ENCODE measurements at regions not wholly inside any gene's neighbourhood (a gene's known extent, or its start where the extent isn't known, plus 50 kb on each side); places are given as distances from the start of the nearest gene placed in this dataset.
"Not testable (repeated sequence)": the region's sequence is repeated elsewhere in the genome, so short reads cannot be mapped to it uniquely, and the experiment has no call there.

GRCh38 chr10:22067091-22067490 is 63.6 kb upstream of the DNAJC1 start (continued):
- TF ChIP-seq, protein P1, sequence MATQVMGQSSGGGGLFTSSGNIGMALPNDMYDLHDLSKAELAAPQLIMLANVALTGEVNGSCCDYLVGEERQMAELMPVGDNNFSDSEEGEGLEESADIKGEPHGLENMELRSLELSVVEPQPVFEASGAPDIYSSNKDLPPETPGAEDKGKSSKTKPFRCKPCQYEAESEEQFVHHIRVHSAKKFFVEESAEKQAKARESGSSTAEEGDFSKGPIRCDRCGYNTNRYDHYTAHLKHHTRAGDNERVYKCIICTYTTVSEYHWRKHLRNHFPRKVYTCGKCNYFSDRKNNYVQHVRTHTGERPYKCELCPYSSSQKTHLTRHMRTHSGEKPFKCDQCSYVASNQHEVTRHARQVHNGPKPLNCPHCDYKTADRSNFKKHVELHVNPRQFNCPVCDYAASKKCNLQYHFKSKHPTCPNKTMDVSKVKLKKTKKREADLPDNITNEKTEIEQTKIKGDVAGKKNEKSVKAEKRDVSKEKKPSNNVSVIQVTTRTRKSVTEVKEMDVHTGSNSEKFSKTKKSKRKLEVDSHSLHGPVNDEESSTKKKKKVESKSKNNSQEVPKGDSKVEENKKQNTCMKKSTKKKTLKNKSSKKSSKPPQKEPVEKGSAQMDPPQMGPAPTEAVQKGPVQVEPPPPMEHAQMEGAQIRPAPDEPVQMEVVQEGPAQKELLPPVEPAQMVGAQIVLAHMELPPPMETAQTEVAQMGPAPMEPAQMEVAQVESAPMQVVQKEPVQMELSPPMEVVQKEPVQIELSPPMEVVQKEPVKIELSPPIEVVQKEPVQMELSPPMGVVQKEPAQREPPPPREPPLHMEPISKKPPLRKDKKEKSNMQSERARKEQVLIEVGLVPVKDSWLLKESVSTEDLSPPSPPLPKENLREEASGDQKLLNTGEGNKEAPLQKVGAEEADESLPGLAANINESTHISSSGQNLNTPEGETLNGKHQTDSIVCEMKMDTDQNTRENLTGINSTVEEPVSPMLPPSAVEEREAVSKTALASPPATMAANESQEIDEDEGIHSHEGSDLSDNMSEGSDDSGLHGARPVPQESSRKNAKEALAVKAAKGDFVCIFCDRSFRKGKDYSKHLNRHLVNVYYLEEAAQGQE (IDR thresholded peaks at IDR 0.05; ENCODE audit: unreplicated experiment): no peak
- TF ChIP-seq ZNF114 (CRISPR knock-in tag; IDR thresholded peaks at IDR 0.05): no peak
- no peak for TF ChIP-seq STAT1 (IDR thresholded peaks at IDR 0.05; ENCODE audit: unreplicated experiment)
- TF ChIP-seq EZH2 (IDR thresholded peaks at IDR 0.05; ENCODE audit: low read depth, unreplicated experiment): no peak
- TF ChIP-seq ETS1 (IDR thresholded peaks at IDR 0.05): no peak
- TF ChIP-seq CREB1 (CRISPR knock-in tag; IDR thresholded peaks at IDR 0.05; ENCODE audit: low read depth): no peak
- no peak for TF ChIP-seq JUNB (IDR thresholded peaks at IDR 0.05; ENCODE audit: unreplicated experiment)
- no peak for TF ChIP-seq EZH2phosphoT487 (IDR thresholded peaks at IDR 0.05; ENCODE audit: unreplicated experiment)

DNA sequence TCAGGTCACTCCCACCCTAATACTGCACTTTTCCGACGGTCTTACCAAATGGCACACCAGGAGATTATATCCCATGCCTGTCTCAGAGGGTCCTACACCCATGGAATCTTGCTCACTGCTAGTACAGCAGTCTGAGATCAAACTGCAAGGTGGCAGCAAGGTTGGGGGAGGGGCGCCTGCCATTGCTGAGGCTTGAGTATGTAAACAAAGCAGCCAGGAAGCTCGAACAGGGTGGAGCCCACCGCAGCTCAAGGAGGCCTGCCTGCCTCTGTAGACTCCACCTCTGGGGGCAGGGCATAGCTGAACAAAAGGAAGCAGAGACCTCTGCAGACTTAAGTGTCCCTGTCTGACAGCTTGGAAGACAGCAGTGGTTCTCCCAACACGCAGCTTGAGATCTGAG is 57.5 kb upstream of the DNAJC1 start:
- not testable (repeated sequence) for H3K9me2 ChIP-seq (ENCODE audit: insufficient read depth); H3K4me1 Mint-ChIP-seq; H3K4me2 ChIP-seq; H2AFZ ChIP-seq; ATAC-seq; H3K27me3 ChIP-seq (ENCODE audit: insufficient read depth); H3K4me3 Mint-ChIP-seq; H3K4me3 ChIP-seq; H3K4me1 ChIP-seq (ENCODE audit: insufficient read depth); H4K20me1 ChIP-seq (replicated peaks; ENCODE audit: insufficient read depth); DNase-seq (ENCODE audit: low spot score); H3K36me3 ChIP-seq (ENCODE audit: insufficient read depth); H3K27ac Mint-ChIP-seq; H3K79me2 ChIP-seq (replicated peaks; ENCODE audit: insufficient read depth); H3K27ac ChIP-seq (ENCODE audit: low read depth); H3F3A ChIP-seq (replicated peaks; ENCODE audit: low read depth); H3K27me3 Mint-ChIP-seq (ENCODE audit: insufficient read depth, low read depth, poor library complexity)
- Mint-ChIP-seq H3K36me3 (ENCODE audit: low read depth) (peaks cover 17% of the 10 kb centered on the region; the same call in 2 of the 3 replicates), H3K9me3 (peaks cover 33% of the 10 kb centered on the region)

DNA sequence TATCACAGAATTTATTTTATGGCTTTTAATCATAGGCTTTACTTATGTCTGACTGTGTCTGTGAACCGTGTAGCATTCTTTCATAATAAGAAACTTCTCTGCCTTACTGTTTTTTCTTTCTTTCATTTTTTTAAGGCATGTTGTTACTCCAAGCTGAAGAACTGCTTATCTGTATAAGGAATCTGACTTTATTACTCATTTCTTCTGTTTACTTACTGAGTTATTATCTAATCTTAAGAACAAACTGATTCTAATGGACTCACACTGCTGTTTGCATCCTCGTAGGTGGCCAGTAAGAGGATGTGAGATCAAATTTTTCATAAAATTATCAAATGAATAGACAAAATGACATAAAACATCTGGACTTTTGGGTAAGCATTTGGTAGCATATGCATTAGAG is 54.7 kb upstream of the DNAJC1 start:
- no peak for ATAC-seq
- DNase-seq (ENCODE audit: low spot score): no peak
- peaks cover 3% of the 10 kb centered on the region for H3K27me3 Mint-ChIP-seq (ENCODE audit: insufficient read depth, low read depth, poor library complexity)
- H3K27ac Mint-ChIP-seq: no peak overlapping the region
- no peaks in the 10 kb centered on the region for H4K20me1 ChIP-seq (replicated peaks; ENCODE audit: insufficient read depth)
- no peak overlapping the region for H3K4me3 Mint-ChIP-seq
- H3K27me3 ChIP-seq (ENCODE audit: insufficient read depth): no peaks in the 10 kb centered on the region
- H3K4me1 Mint-ChIP-seq: no peaks in the 10 kb centered on the region
- peaks cover 40% of the 10 kb centered on the region for H3K9me3 Mint-ChIP-seq
- H3K79me2 ChIP-seq (replicated peaks; ENCODE audit: insufficient read depth): no peaks in the 10 kb centered on the region
- TF ChIP-seq ETS1 (IDR thresholded peaks at IDR 0.05) (no peak), STAT1 (IDR thresholded peaks at IDR 0.05; ENCODE audit: unreplicated experiment) (no peak), JUNB (IDR thresholded peaks at IDR 0.05; ENCODE audit: unreplicated experiment) (no peak)
- H2AFZ ChIP-seq: no peak overlapping the region
- H3K4me1 ChIP-seq (ENCODE audit: insufficient read depth): no peaks in the 10 kb centered on the region
- H3K9me2 ChIP-seq (ENCODE audit: insufficient read depth): peaks cover 3% of the 10 kb centered on the region
- H3K36me3 ChIP-seq (ENCODE audit: insufficient read depth): no peaks in the 10 kb centered on the region; the same call in 1 of the 2 replicates
- peaks cover 19% of the 10 kb centered on the region; the same call in 2 of the 3 replicates for H3K36me3 Mint-ChIP-seq (ENCODE audit: low read depth)
- H3F3A ChIP-seq (replicated peaks; ENCODE audit: low read depth): no peaks in the 10 kb centered on the region
- no peak overlapping the region for H3K4me2 ChIP-seq
- H3K27ac ChIP-seq (ENCODE audit: low read depth): no peak overlapping the region
- H3K4me3 ChIP-seq: no peak overlapping the region
